GM21423 (cell line): ENCODE measurements at regions not wholly inside any gene's neighbourhood (a gene's known extent, or its start where the extent isn't known, plus 50 kb on each side); places are given as distances from the start of the nearest gene placed in this dataset.

ENCODE experiments used
- ATAC-seq: cut with Tn5 transposase; IDR thresholded peaks from one replicate; pipeline ENCODE4 v1.9.1; 2021; ENCODE audit warnings: mild to moderate bottlenecking, moderate library complexity; ENCODE audit not compliant: unreplicated experiment

DNA sequence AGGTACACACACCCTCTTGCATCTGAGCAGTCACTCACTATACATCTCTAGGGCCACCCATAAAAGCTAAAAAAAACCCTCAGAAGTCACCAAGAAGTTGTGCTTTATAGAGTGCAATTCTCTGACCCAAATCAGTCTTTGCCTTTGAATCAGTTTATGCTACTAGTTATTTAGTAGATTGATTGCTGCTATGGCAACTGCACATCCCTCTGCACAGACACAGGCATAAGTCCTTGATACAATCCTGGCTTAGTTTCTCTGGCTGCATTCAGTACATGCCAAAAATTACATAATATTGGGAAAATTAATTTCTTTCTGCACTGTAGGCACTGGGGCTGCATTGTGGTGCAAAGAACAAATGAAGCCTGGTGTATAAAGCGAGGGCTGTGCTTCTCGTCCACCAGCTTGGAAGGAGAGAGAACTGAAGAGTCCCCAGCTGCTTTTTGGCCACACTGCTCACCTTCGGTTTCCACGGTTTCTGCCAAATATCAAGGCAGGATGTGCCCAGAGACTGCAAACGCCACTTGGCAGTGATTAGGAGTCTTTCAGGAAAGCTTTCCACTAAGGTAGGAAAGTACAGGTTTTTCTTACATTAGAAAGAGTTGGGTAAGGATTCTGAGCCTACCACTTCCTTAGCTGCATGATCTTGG lies 258.4 kb downstream of the ELAVL2 start:
- ATAC-seq: no peak

DNA sequence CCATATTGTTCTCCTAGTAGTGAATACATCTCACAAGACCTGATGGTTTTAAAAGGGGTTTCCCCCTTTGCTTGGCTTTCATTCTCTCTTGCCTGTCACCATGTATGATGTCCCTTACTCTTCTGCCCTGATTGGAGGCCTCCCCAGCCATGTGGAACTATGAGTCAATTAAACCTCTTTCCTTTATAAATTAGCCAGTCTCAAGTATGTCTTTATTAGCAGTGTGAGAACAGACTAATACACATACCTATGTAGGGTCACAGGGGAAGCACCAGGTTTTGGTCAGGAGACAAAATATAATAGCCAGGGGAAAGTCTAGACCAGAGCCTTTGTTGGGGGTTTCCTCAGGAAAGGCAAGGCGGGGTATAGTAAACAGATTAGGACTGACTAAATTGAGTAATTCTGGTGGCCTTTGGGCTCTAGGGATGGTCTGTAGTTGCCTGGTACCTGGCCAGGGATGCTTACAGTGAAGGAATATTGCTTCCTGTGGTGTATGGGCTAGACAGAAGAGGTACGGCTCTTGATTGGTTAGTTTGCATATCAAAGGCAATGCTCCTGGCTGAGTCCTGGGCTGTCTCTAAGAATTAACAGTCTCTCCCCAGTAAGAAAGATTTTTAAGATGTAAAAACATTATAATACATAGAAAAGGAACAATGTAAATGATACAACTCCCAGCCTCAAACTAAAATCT lies 254.5 kb downstream of the ELAVL2 start:
- no peak for ATAC-seq

- no peak for ATAC-seq
Measured at GRCh38 chr9:23573800-23574199, 252.2 kb downstream of the ELAVL2 start.

DNA sequence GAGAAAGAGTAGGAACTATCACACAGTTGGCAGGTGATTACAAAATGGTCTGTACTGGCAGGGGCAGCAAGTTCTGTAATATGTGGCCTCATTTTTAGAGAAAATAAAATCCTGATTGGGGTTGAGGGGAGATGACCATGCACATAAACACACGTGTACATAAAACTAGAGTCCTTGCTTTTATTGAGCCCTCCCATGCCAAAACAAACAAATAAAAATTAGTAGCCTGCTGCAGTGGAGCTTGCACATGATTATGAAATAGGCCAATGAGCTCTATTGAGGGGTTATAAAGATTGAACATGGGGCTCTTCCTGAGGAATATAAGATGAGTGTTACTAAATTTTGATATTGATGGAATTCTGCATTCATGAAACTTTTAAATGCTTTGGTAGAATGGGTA lies 248.4 kb downstream of the ELAVL2 start:
- no peak for ATAC-seq

- ATAC-seq: no peak
Measured at GRCh38 chr9:23581931-23582330, 244.1 kb downstream of the ELAVL2 start.

GRCh38 chr9:23582836-23583235 lies 243.2 kb downstream of the ELAVL2 start:
- no peak for ATAC-seq

- ATAC-seq: no peak
Measured at GRCh38 chr9:23586906-23587305, 239.1 kb downstream of the ELAVL2 start.

DNA sequence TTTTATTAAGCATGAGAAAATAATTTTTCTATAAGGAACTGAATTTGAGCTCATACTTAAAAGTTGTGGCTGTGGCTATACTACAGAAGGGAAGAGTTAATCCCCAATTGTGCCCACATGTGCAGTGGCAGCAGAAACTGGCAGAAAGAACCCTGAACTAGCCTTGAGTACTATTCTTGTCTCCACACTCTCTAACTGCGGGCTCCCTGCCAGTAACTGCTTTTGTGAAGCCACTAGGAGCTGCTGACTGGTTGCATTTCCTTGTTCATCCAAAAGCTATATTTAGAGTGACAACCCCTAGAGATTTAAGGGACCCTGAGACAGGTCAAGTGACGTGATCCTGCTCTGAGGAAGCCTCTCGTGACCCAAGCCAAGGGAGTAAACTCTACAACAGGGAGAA lies 238.6 kb downstream of the ELAVL2 start:
- ATAC-seq: no peak

- no peak for ATAC-seq
Measured at GRCh38 chr9:23587903-23588302, 238.1 kb downstream of the ELAVL2 start.

GRCh38 chr9:23590276-23591000 lies 235.6 kb downstream of the ELAVL2 start:
- no peak for ATAC-seq

- ATAC-seq: no peak
Measured at GRCh38 chr9:23594421-23594820, 231.6 kb downstream of the ELAVL2 start.

GRCh38 chr9:23596913-23597634 lies 229.0 kb downstream of the ELAVL2 start:
- no peak for ATAC-seq

GRCh38 chr9:23598994-23599393 lies 227.0 kb downstream of the ELAVL2 start:
- no peak for ATAC-seq

- ATAC-seq: no peak
Measured at GRCh38 chr9:23603311-23603710, 222.7 kb downstream of the ELAVL2 start.

GRCh38 chr9:23606107-23606506 lies 219.9 kb downstream of the ELAVL2 start:
- ATAC-seq: no peak

DNA sequence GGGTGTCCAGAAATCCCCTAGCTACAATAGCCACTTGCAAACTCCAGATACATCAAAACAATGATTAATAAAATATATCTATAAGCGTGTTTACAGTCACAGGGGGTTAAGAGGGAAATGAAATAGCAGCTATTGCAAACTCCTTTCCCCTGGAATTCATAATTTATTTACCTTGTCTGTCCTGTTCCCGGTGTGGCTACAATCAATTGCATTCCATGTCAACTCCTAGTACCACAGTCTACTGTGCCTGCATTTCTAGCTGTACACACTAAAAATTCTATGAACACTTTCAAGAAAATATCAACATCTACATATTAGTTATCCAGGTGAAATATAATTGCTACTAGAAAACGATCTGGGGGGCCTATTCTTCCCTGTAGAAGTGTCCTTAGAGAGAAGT lies 217.6 kb downstream of the ELAVL2 start:
- no peak for ATAC-seq

- no peak for ATAC-seq
Measured at GRCh38 chr9:23611869-23612268, 214.2 kb downstream of the ELAVL2 start.

- ATAC-seq: no peak
Measured at GRCh38 chr9:23615569-23615968, 210.5 kb downstream of the ELAVL2 start.

DNA sequence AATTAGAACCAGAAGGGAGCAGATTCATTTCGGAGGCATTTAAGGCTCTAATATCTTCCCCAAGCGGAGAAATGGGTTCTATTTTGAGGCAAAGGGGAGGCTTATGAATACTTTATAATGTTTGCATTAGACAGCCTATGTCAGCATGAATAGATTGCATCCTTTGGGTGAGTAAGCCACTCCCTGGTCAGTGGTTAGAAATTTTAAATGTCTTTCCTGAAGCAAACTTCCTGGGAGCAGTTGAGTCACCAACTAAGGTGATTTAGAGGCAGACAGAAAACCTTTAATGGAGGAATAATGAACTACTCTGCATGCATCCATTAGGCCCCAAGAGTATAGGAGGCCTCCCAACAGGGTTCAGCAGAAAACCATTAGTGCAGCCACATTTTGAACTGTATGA lies 204.9 kb downstream of the ELAVL2 start:
- no peak for ATAC-seq

- ATAC-seq: no peak
Measured at GRCh38 chr9:23621924-23622323, 204.1 kb downstream of the ELAVL2 start.

- ATAC-seq: no peak
Measured at GRCh38 chr9:23622396-23622795, 203.6 kb downstream of the ELAVL2 start.
